GM12878 (cell line): ENCODE measurements at regions not wholly inside any gene's neighbourhood (a gene's known extent, or its start where the extent isn't known, plus 50 kb on each side); places are given as distances from the start of the nearest gene placed in this dataset.

Source experiments
- ATAC-seq: fragments of 200-7000 bp; cut with Tn5 transposase; 3 replicates; pipeline ENCODE4 v1.9.1; 2020; ENCODE audit warnings: mild to moderate bottlenecking, moderate library complexity
- BruUV-seq: library from RNA; stranded (reverse); fragments of 400-500 nt; replicated peaks from 2 replicates; lab custom pipeline; 2021; lab: Mats Ljungman, UMichigan
- CTCF ChIA-PET: fragments of 300-600 bp; sonication (Branson Sonifier 250); formaldehyde crosslinking; extraction: SDS; loops from one replicate; lab custom pipeline; 2021; ENCODE audit warnings: inconsistent platforms; lab: Yijun Ruan, JAX
- POLR2A ChIA-PET: fragments of 350-600 bp; formaldehyde crosslinking; extraction: SDS; loops from one replicate; lab custom pipeline; 2021; ENCODE audit warnings: inconsistent platforms; lab: Charles Lee
- RAD21 ChIA-PET: fragments of 300-600 bp; sonication (Branson Sonifier 250); formaldehyde crosslinking; loops from one replicate; lab custom pipeline; 2023; ENCODE audit warnings: antibody characterized with exemption; ENCODE audit not compliant: unreplicated experiment; lab: Charles Lee
- SMC1A ChIA-PET: fragments of 300-600 bp; sonication (Branson Sonifier 250); formaldehyde crosslinking; loops from one replicate; lab custom pipeline; 2023; ENCODE audit not compliant: unreplicated experiment, uncharacterized antibody; lab: Charles Lee
- DNase-seq: peaks from one replicate; pipeline ENCODE4 v3.0.0-alpha.2; 2011; ENCODE audit warnings: low read depth, low spot score
- FAIRE-seq: peaks from 3 replicates; lab custom pipeline; 2011; peaks lifted over from hg19 to GRCh38; lab: Jason Lieb, UNC
- H2AFZ ChIP-seq: 2 replicates; pipeline ENCODE4 v1.6.0; 2011; ENCODE audit warnings: low read depth, low read length, control low read depth; ENCODE audit not compliant: control insufficient read depth
- H3K27ac ChIP-seq: 2 replicates; pipeline ENCODE4 v1.5.1; 2011; ENCODE audit warnings: control low read depth; ENCODE audit not compliant: control insufficient read depth, insufficient read depth
- H3K27me3 ChIP-seq, 2 experiments: replicated peaks in 1 of 2; 2 replicates each; pipeline versions ENCODE4 v1.6.0 to v1.6.1; 2011; ENCODE audit warnings: low read length in 1 of 2; ENCODE audit not compliant: control insufficient read depth in 2 of 2, insufficient read depth in 2 of 2
- H3K36me3 ChIP-seq, 2 experiments: 2 replicates each; pipeline ENCODE4 v1.5.1; 2011; ENCODE audit warnings: low read length in 1 of 2; ENCODE audit not compliant: control insufficient read depth in 2 of 2, insufficient read depth in 2 of 2
- H3K4me1 ChIP-seq: 2 replicates; pipeline ENCODE4 v1.6.1; 2011; ENCODE audit warnings: mild to moderate bottlenecking, low read length, moderate library complexity, mixed read lengths; ENCODE audit not compliant: control insufficient read depth, insufficient read depth
- H3K4me2 ChIP-seq: 2 replicates; pipeline ENCODE4 v1.6.0; 2011; ENCODE audit warnings: control low read depth; ENCODE audit not compliant: control insufficient read depth, insufficient read depth
- H3K4me3 ChIP-seq: fragments of 200-600 bp; sonication (generic); 2 replicates; pipeline ENCODE4 v1.5.1; 2016
- H3K79me2 ChIP-seq: 2 replicates; pipeline ENCODE4 v1.6.0; 2011; ENCODE audit warnings: low read length; ENCODE audit not compliant: control insufficient read depth, insufficient read depth
- H3K9ac ChIP-seq: 2 replicates; pipeline ENCODE4 v1.8.0; 2011; ENCODE audit warnings: low read length, control low read depth, mixed read lengths; ENCODE audit not compliant: control insufficient read depth, insufficient read depth
- H3K9me3 ChIP-seq: replicated peaks from 3 replicates; pipeline ENCODE4 v1.5.1; 2011; ENCODE audit warnings: mild to moderate bottlenecking, low read length; ENCODE audit not compliant: control insufficient read depth, insufficient read depth
- H4K20me1 ChIP-seq: 2 replicates; pipeline ENCODE4 v1.6.0; 2011; ENCODE audit not compliant: control insufficient read depth, insufficient read depth
- BACH1 ChIP-seq: fragments of 450-650 bp; IDR thresholded peaks from 2 replicates; pipeline ENCODE4 v1.6.1; 2017; ENCODE audit warnings: mild to moderate bottlenecking, borderline replicate concordance
- CHD1 ChIP-seq: IDR thresholded peaks from 2 replicates; pipeline ENCODE4 v1.6.1; 2012; ENCODE audit warnings: low read depth, low read length, improper control_type of control experiment
- ELK1 ChIP-seq: IDR thresholded peaks from 2 replicates; pipeline ENCODE4 v1.6.1; 2012; ENCODE audit warnings: low read depth, low read length, improper control_type of control experiment
- FOXK2 ChIP-seq: fragments of 450-650 bp; IDR thresholded peaks from 2 replicates; pipeline ENCODE4 v1.6.1; 2017; ENCODE audit warnings: mild to moderate bottlenecking, moderate library complexity
- FOXM1 ChIP-seq: IDR thresholded peaks from 2 replicates; pipeline ENCODE4 v1.6.1; 2012; ENCODE audit warnings: low read depth, mild to moderate bottlenecking, inconsistent platforms, low read length, moderate library complexity
- MTA2 ChIP-seq: fragments of 450-650 bp; IDR thresholded peaks from 2 replicates; pipeline ENCODE4 v1.6.1; 2016; ENCODE audit warnings: low read depth, mild to moderate bottlenecking, moderate library complexity
- NR2F1 ChIP-seq: fragments of 450-650 bp; conservative IDR thresholded peaks from 2 replicates; pipeline ENCODE4 v1.6.1; 2017; ENCODE audit warnings: mild to moderate bottlenecking
- NRF1 ChIP-seq: conservative IDR thresholded peaks from 2 replicates; pipeline ENCODE4 v1.6.1; 2011; ENCODE audit warnings: mild to moderate bottlenecking, low read depth, low read length, improper control_type of control experiment
- RBBP5 ChIP-seq: fragments of 200-600 bp; sonication (generic); conservative IDR thresholded peaks from 2 replicates; pipeline ENCODE4 v1.6.1; 2016
- SUPT20H ChIP-seq: IDR thresholded peaks from 2 replicates; pipeline ENCODE4 v1.6.1; 2011; ENCODE audit warnings: low read depth, mild to moderate bottlenecking, low read length, moderate library complexity, borderline replicate concordance; ENCODE audit not compliant: control insufficient read depth
- TCF7 ChIP-seq: IDR thresholded peaks from 2 replicates; pipeline ENCODE4 v1.6.1; 2014; ENCODE audit warnings: antibody characterized with exemption, borderline replicate concordance
- ZBTB4 ChIP-seq: fragments of 450-650 bp; formaldehyde crosslinking; IDR thresholded peaks from 2 replicates; pipeline ENCODE4 v1.4.0; 2022; ENCODE audit warnings: mild to moderate bottlenecking, moderate library complexity
- WGBS: methylation state at CpG from one replicate; pipeline ENCODE4 v1.1.6; 2016; ENCODE audit warnings: low lambda C conversion rate; ENCODE audit not compliant: insufficient replicate concordance, insufficient coverage; ENCODE audit errors: missing lambda C conversion rate; 5-methylcytosine and 5-hydroxymethylcytosine counted together
- in situ Hi-C: fragments of 300-500 bp; cut with MboI; formaldehyde crosslinking; loops from 9 replicates; pipeline ENCODE4 v1.14.3; 2018; ENCODE audit warnings: mixed read lengths
- intact Hi-C: fragments of 100-400 bp; cut with micrococcal nuclease; formaldehyde crosslinking; loops from one replicate; pipeline ENCODE4 v1.14.2; 2022; ENCODE audit not compliant: unreplicated experiment

DNA sequence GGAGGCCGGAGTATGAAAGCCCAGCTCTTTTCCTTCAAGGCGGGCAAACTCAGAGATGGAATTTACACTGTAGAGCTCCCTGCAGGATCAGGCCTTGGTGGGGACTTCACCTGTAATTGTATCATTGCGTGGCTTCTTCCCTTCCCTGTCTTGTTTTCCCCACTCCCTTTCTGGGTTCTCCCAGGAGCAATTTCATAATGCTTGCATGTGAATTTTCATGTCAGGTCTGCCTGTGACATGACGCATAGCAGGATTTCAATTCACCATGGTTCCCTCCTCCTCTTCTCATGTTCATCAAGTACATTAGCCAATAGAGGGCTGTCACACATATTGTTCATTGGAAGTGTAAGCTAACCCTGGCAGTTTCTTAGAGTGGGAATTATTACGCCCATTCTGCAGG lies 197.7 kb downstream of the RPS24 start:
- Histone ChIP-seq H3K36me3 (no peaks in the 10 kb centered on the region), H3K4me2 (no peak overlapping the region), H3K79me2 (no peaks in the 10 kb centered on the region), H2AFZ (no peak overlapping the region), H3K4me1 (no peaks in the 10 kb centered on the region), H4K20me1 (no peaks in the 10 kb centered on the region), H3K27me3 (peaks cover 0 to 2% of the 10 kb centered on the region in 2 experiments; a peak in 1 of 4 replicates), H3K9me3 (no peaks in the 10 kb centered on the region), H3K27ac (no peak overlapping the region), H3K9ac (no peak overlapping the region), H3K4me3 (no peak overlapping the region)
- ChIA-PET RAD21 (interaction anchor here (0.6 kb wide), 1 partner anchor 185 kb away, joined by 3 read pairs; no protein-coding TSS in a partner anchor), POLR2A (no interaction called here), SMC1A (no interaction called here), CTCF (no interaction called here)
- ATAC-seq (no peak), DNase-seq (no peak), FAIRE-seq (no peak)
- WGBS = 36% methylated on average over 4 of the region's 5 CpGs
- intact Hi-C loops (no loop called here), in situ Hi-C loops (no loop called here)
- no peak for TF ChIP-seq MTA2
- no peak for TF ChIP-seq RBBP5
- TF ChIP-seq CHD1 = no peak
- no peak for TF ChIP-seq SUPT20H
- TF ChIP-seq BACH1 = no peak
- TF ChIP-seq ELK1 = no peak
- no peak for TF ChIP-seq NR2F1
- TF ChIP-seq ZBTB4 (CRISPR knock-in tag) = no peak
- no peak for TF ChIP-seq FOXK2
- TF ChIP-seq FOXM1 = no peak
- no peak for TF ChIP-seq TCF7
- TF ChIP-seq NRF1 = no peak
- no TSS peak for BruUV-seq
